HepG2 (cell line): ENCODE measurements at regions not wholly inside any gene's neighbourhood (a gene's known extent, or its start where the extent isn't known, plus 50 kb on each side); places are given as distances from the start of the nearest gene placed in this dataset.
A peak's percentile ranks its signal among the peaks of the same experiment; 100 is the strongest.

Experiments used
- ATAC-seq: fragments of 200-7000 bp; cut with Tn5 transposase; 3 replicates; pipeline ENCODE4 v1.9.1; 2020; ENCODE audit warnings: mild to moderate bottlenecking, moderate library complexity
- BruUV-seq: library from RNA; stranded (reverse); fragments of 400-500 nt; replicated peaks from 2 replicates; lab custom pipeline; 2021; lab: Mats Ljungman, UMichigan
- CTCF ChIA-PET: fragments of 300-600 bp; formaldehyde crosslinking; extraction: SDS; loops from one replicate; lab custom pipeline; 2021; ENCODE audit warnings: low total read pairs, inconsistent platforms, low intra/inter-chr PET ratio; lab: Yijun Ruan, JAX
- POLR2A ChIA-PET: fragments of 350-600 bp; sonication (Branson Sonifier 250); formaldehyde crosslinking; loops from one replicate; lab custom pipeline; 2020; ENCODE audit warnings: antibody characterized with exemption, inconsistent platforms; lab: Yijun Ruan, JAX
- DNase-seq: peaks from one replicate; pipeline ENCODE4 v3.0.0-alpha.2; 2015; ENCODE audit warnings: low spot score
- FAIRE-seq: peaks from 3 replicates; lab custom pipeline; 2011; peaks lifted over from hg19 to GRCh38; lab: Jason Lieb, UNC
- H2AFZ ChIP-seq: one replicate; pipeline ENCODE4 v1.6.1; 2011; ENCODE audit warnings: low read length, inconsistent platforms
- H3K27ac ChIP-seq: fragments of 300-600 bp; 3 replicates; pipeline ENCODE4 v1.8.0; 2011; ENCODE audit warnings: mixed run types, mild to moderate bottlenecking, mixed read lengths, low read length, inconsistent platforms; ENCODE audit not compliant: insufficient read depth; ENCODE audit errors: extremely low read length
- H3K27me3 ChIP-seq, 2 experiments: fragments of 200-600 bp in 1 of 2; 2 replicates in 1 of 2; 3 replicates in 1 of 2; pipeline versions ENCODE4 v1.6.0 to v1.8.0; 2011; ENCODE audit warnings: low read length in 2 of 2, mild to moderate bottlenecking in 2 of 2, moderate library complexity in 2 of 2, inconsistent platforms in 1 of 2; ENCODE audit not compliant: insufficient read depth in 2 of 2, control insufficient read depth in 1 of 2
- H3K36me3 ChIP-seq, 2 experiments: fragments of 200-600 bp in 1 of 2; replicated peaks in 1 of 2; 2 replicates in 1 of 2; 3 replicates in 1 of 2; pipeline versions ENCODE4 v1.5.1 to v1.8.0; 2011; ENCODE audit warnings: low read length in 2 of 2, inconsistent platforms in 1 of 2; ENCODE audit not compliant: insufficient read depth in 2 of 2, control insufficient read depth in 1 of 2
- H3K4me1 ChIP-seq: 2 replicates; pipeline ENCODE4 v1.5.1; 2012; ENCODE audit warnings: low read length, inconsistent platforms; ENCODE audit not compliant: insufficient read depth
- H3K4me2 ChIP-seq: 2 replicates; pipeline ENCODE4 v1.6.0; 2011; ENCODE audit warnings: low read depth, low read length, inconsistent platforms
- H3K4me3 ChIP-seq, 3 experiments: fragments of 200-600 bp in 1 of 3; sonication (generic), shearing (Covaris generic) in 1 of 3; replicated peaks in 1 of 3; 2 replicates each; pipeline ENCODE4 v1.5.1; 2011 to 2016; ENCODE audit warnings: low read length in 3 of 3, inconsistent platforms in 2 of 3, low read depth in 2 of 3, mild to moderate bottlenecking in 2 of 3, control low read depth in 1 of 3, mixed read lengths in 1 of 3; ENCODE audit not compliant: insufficient read depth in 1 of 3
- H3K79me2 ChIP-seq: one replicate; pipeline ENCODE4 v1.6.1; 2011; ENCODE audit warnings: low read length, inconsistent platforms; ENCODE audit not compliant: insufficient read depth
- H3K9ac ChIP-seq: 2 replicates; pipeline ENCODE4 v1.6.0; 2011; ENCODE audit warnings: mild to moderate bottlenecking, low read depth, low read length, inconsistent platforms; ENCODE audit not compliant: insufficient read depth
- H3K9me3 ChIP-seq: 2 replicates; pipeline ENCODE4 v1.5.1; 2012; ENCODE audit warnings: mild to moderate bottlenecking, low read length
- H4K20me1 ChIP-seq: 2 replicates; pipeline ENCODE4 v1.6.0; 2011; ENCODE audit warnings: inconsistent platforms, mild to moderate bottlenecking, low read length, moderate library complexity; ENCODE audit not compliant: insufficient read depth
- ARHGAP35 ChIP-seq: sonication (generic); formaldehyde crosslinking; IDR thresholded peaks from 2 replicates; pipeline ENCODE4 v1.9.0; 2022; ENCODE audit warnings: mild to moderate bottlenecking, inconsistent platforms, moderate library complexity, missing genetic modification reagents, borderline replicate concordance
- MAF1 ChIP-seq: sonication (generic); formaldehyde crosslinking; IDR thresholded peaks from 2 replicates; pipeline ENCODE4 v1.5.0; 2020; ENCODE audit warnings: missing genetic modification reagents, borderline replicate concordance
- MAFF ChIP-seq: IDR thresholded peaks from 2 replicates; pipeline ENCODE4 v1.6.1; 2011; ENCODE audit warnings: low read depth, low read length, improper control_type of control experiment
- MAFK ChIP-seq, 2 experiments: IDR thresholded peaks in 1 of 2; conservative IDR thresholded peaks in 1 of 2; 2 replicates each; pipeline ENCODE4 v1.6.1; 2011; ENCODE audit warnings: improper control_type of control experiment in 2 of 2, low read length in 2 of 2
- SYNCRIP ChIP-seq: fragments of 200-400 bp; formaldehyde crosslinking; IDR thresholded peaks from 2 replicates; pipeline ENCODE4 v1.6.1; 2018; ENCODE audit warnings: mild to moderate bottlenecking, low read depth, low read length; ENCODE audit not compliant: insufficient read depth
- ZNF788 ChIP-seq: sonication (generic); formaldehyde crosslinking; IDR thresholded peaks from 2 replicates; pipeline ENCODE4 v1.5.0; 2020; ENCODE audit warnings: mild to moderate bottlenecking, missing genetic modification reagents, borderline replicate concordance
- ZSCAN12 ChIP-seq: sonication (generic); formaldehyde crosslinking; IDR thresholded peaks from 2 replicates; pipeline ENCODE4 v1.9.0; 2021; ENCODE audit warnings: mild to moderate bottlenecking, missing genetic modification reagents
- WGBS: methylation state at CpG from one replicate; pipeline ENCODE4 v1.1.6; 2017; ENCODE audit warnings: low lambda C conversion rate; 5-methylcytosine and 5-hydroxymethylcytosine counted together
- in situ Hi-C: cut with HindIII; loops from 2 replicates; pipeline ENCODE4 v1.10.0; 2017; ENCODE audit warnings: low pct_unique_long_range_greater_than_20kb; ENCODE audit not compliant: extremely low pct_ligation_motif_present
- intact Hi-C: fragments of 100-400 bp; cut with micrococcal nuclease; formaldehyde crosslinking; loops from one replicate; pipeline ENCODE4 v1.10.0; 2022; ENCODE audit not compliant: unreplicated experiment

GRCh38 chr6:743320-744096, 50.6 kb upstream of the EXOC2 start:
- Histone ChIP-seq H3K36me3 (no peaks in the 10 kb centered on the region), H3K79me2 (no peaks in the 10 kb centered on the region), H3K4me2 (no peak overlapping the region), H3K27ac (no peak overlapping the region), H3K9ac (no peak overlapping the region), H2AFZ (no peak overlapping the region), H3K4me3 (no peak overlapping the region), H4K20me1 (no peaks in the 10 kb centered on the region), H3K4me1 (no peaks in the 10 kb centered on the region), H3K9me3 (no peaks in the 10 kb centered on the region), H3K27me3 (peaks cover 0 to 3% of the 10 kb centered on the region in 2 experiments; a peak in 1 of 5 replicates)
- in situ Hi-C loops, result no loop called here
- no TSS peak for BruUV-seq
- no peak for ATAC-seq
- CTCF ChIA-PET, result no interaction called here
- intact Hi-C loops, result no loop called here
- WGBS, result 49% methylated on average over 4 of the region's 4 CpGs
- TF ChIP-seq MAFK (conservative IDR thresholded peaks at IDR 0.05 in 1 of 2, IDR thresholded peaks at IDR 0.05 in 1 of 2; ENCODE audit: low read length in 2 of 2) (peak; percentile 64 to 83), ARHGAP35 (CRISPR knock-in tag) (no peak), ZSCAN12 (CRISPR knock-in tag) (no peak), MAFF (peak; percentile 78), ZNF788 (CRISPR knock-in tag) (no peak), MAF1 (CRISPR knock-in tag) (no peak), SYNCRIP (no peak)
- POLR2A ChIA-PET, result no interaction called here
- no peak for FAIRE-seq
- no peak for DNase-seq
